ENCODE measurements at regions not wholly inside any gene's neighbourhood (a gene's known extent, or its start where the extent isn't known, plus 50 kb on each side); places are given as distances from the start of the nearest gene placed in this dataset.

- Histone ChIP-seq H3K27ac (replicated peaks) (no peak overlapping the region), H3K9me3 (replicated peaks) (no peaks in the 10 kb centered on the region), H3K27me3 (ENCODE audit: low read depth) (peaks cover 28% of the 10 kb centered on the region), H3K4me3 (no peak overlapping the region), H3K4me1 (no peaks in the 10 kb centered on the region), H3K36me3 (no peaks in the 10 kb centered on the region)
- intact Hi-C loops (cut with micrococcal nuclease) = no loop called here
- no peak for DNase-seq
- no peak for TF ChIP-seq CTCF (IDR thresholded peaks at IDR 0.05; ENCODE audit: borderline replicate concordance)
Observed at GRCh38 chr20:21812379-21812778, 106.9 kb downstream of the PAX1 start.

GRCh38 chr20:21809961-21810523 lies 104.6 kb downstream of the PAX1 start:
- no peaks in the 10 kb centered on the region for H3K4me1 ChIP-seq
- H3K27me3 ChIP-seq (ENCODE audit: low read depth) = peaks cover 32% of the 10 kb centered on the region
- TF ChIP-seq CTCF (IDR thresholded peaks at IDR 0.05; ENCODE audit: borderline replicate concordance) = no peak
- no peak overlapping the region for H3K4me3 ChIP-seq
- no peaks in the 10 kb centered on the region for H3K36me3 ChIP-seq
- intact Hi-C loops (cut with micrococcal nuclease) = loop anchor here (10.0 kb wide), 1 partner anchor 295 kb away; no protein-coding TSS in a partner anchor
- DNase-seq = no peak
- H3K27ac ChIP-seq (replicated peaks) = no peak overlapping the region
- H3K9me3 ChIP-seq (replicated peaks) = no peaks in the 10 kb centered on the region

DNA sequence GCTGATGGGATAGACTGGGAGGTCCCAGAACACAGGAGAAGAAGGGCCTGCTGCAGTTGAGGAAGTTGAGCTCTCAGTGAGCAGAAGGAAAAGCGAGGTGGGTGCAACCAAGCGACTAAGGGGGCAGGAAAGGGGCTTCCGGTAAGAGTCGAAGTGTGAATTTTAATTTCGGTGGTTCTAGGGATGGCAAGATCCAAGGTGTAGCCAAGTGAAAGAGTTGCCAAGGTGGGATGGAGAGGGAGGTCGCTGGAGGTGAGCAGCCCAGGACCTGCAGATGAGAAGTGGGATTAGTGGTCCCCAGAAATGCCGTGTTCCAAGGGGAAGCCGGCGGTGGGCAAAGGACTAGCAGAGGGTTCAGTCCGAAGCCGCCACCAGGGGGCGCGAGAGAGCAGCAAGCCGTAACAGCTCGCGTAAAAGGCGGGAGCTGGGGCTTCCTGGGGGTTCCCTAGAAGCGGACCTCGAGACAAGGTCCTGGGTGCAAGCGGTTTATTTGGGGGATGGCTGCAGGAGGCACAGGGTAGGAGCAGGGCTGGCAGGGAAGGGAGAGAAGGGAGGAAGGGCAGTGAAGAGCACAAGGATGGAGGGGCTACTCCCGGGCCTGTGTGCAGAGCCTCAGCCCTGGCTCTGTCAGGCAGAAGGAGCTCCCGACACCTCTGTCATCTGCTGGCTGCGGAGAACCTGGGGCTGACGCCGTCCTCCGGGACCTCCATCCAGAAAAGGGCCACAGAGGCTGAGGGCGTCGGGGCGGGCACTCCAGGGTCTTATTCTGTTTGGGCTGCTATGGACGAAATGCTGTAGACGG lies 103.6 kb downstream of the PAX1 start:
- Histone ChIP-seq H3K4me1 (no peaks in the 10 kb centered on the region), H3K36me3 (no peaks in the 10 kb centered on the region), H3K27me3 (ENCODE audit: low read depth) (peaks cover 32% of the 10 kb centered on the region), H3K4me3 (no peak overlapping the region), H3K9me3 (replicated peaks) (no peaks in the 10 kb centered on the region), H3K27ac (replicated peaks) (no peak overlapping the region)
- peak; percentile 78 for TF ChIP-seq CTCF (IDR thresholded peaks at IDR 0.05; ENCODE audit: borderline replicate concordance)
- DNase-seq = peak; percentile 40
- intact Hi-C loops (cut with micrococcal nuclease) = loop anchor here (10.0 kb wide), 1 partner anchor 296 kb away; no protein-coding TSS in a partner anchor

- H3K4me3 ChIP-seq = no peak overlapping the region
Observed at GRCh38 chr20:21808139-21808538, 102.7 kb downstream of the PAX1 start.

GRCh38 chr20:21804802-21805201 lies 99.3 kb downstream of the PAX1 start:
- H3K27ac ChIP-seq (replicated peaks) = no peak overlapping the region
- H3K9me3 ChIP-seq (replicated peaks) = peaks cover 4% of the 10 kb centered on the region
- no peaks in the 10 kb centered on the region for H3K4me1 ChIP-seq
- peaks cover 25% of the 10 kb centered on the region for H3K27me3 ChIP-seq (ENCODE audit: low read depth)
- intact Hi-C loops (cut with micrococcal nuclease) = loop anchor here (10.0 kb wide), 1 partner anchor 300 kb away; no protein-coding TSS in a partner anchor
- no peak overlapping the region for H3K4me3 ChIP-seq
- H3K36me3 ChIP-seq = no peaks in the 10 kb centered on the region
- DNase-seq = no peak
- TF ChIP-seq CTCF (IDR thresholded peaks at IDR 0.05; ENCODE audit: borderline replicate concordance) = no peak

More at GRCh38 chr20:21808139-21808538, 102.7 kb downstream of the PAX1 start:
- intact Hi-C loops (cut with micrococcal nuclease) = loop anchor here (10.0 kb wide), 1 partner anchor 297 kb away; no protein-coding TSS in a partner anchor
- Histone ChIP-seq H3K27me3 (ENCODE audit: low read depth) (peaks cover 32% of the 10 kb centered on the region), H3K9me3 (replicated peaks) (no peaks in the 10 kb centered on the region), H3K27ac (replicated peaks) (no peak overlapping the region), H3K36me3 (no peaks in the 10 kb centered on the region), H3K4me1 (no peaks in the 10 kb centered on the region)
- no peak for DNase-seq
- no peak for TF ChIP-seq CTCF (IDR thresholded peaks at IDR 0.05; ENCODE audit: borderline replicate concordance)
